GM12892 (cell line): ENCODE measurements at regions not wholly inside any gene's neighbourhood (a gene's known extent, or its start where the extent isn't known, plus 50 kb on each side); places are given as distances from the start of the nearest gene placed in this dataset.
A peak's percentile ranks its signal among the peaks of the same experiment; 100 is the strongest.

Experiments
- DNase-seq: peaks from one replicate; pipeline ENCODE4 v3.0.0; 2011; ENCODE audit not compliant: insufficient read length
- FAIRE-seq: peaks from 2 replicates; lab custom pipeline; 2011; peaks lifted over from hg19 to GRCh38; lab: Jason Lieb, UNC
- POLR2A ChIP-seq: IDR thresholded peaks from 2 replicates; pipeline ENCODE4 v1.6.1; 2011; ENCODE audit warnings: low read depth, low read length, control low read depth
- POLR2AphosphoS5 ChIP-seq: IDR thresholded peaks from 2 replicates; pipeline ENCODE4 v1.6.1; 2011; ENCODE audit warnings: low read depth, low read length, control low read depth
- TAF1 ChIP-seq: IDR thresholded peaks from 2 replicates; pipeline ENCODE4 v1.6.1; 2011; ENCODE audit warnings: low read depth, mild to moderate bottlenecking, control low read depth, low read length, borderline replicate concordance

DNA sequence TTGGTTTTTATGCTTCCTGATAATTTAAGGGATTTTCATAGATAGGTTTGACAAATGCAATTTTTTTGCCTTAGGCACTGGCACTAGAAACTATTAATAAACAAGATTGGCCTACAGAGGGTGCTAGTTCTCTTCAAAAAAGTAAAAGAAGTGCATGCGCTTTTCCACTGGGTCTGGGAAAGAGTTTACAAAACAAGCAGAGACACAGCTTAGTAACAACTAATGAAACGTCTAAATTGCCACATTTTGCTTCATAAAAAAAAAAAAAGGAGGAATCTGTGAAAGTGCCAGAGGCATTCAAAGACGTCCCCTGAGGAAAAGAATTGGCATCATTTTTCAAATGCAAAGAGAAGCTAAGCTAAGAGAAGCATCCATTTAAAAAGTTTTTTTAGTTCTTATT, 58.3 kb upstream of the EEA1 start:
- peak; percentile 81 for FAIRE-seq
- DNase-seq = no peak
- TF ChIP-seq TAF1 (no peak), POLR2AphosphoS5 (no peak), POLR2A (no peak)

DNA sequence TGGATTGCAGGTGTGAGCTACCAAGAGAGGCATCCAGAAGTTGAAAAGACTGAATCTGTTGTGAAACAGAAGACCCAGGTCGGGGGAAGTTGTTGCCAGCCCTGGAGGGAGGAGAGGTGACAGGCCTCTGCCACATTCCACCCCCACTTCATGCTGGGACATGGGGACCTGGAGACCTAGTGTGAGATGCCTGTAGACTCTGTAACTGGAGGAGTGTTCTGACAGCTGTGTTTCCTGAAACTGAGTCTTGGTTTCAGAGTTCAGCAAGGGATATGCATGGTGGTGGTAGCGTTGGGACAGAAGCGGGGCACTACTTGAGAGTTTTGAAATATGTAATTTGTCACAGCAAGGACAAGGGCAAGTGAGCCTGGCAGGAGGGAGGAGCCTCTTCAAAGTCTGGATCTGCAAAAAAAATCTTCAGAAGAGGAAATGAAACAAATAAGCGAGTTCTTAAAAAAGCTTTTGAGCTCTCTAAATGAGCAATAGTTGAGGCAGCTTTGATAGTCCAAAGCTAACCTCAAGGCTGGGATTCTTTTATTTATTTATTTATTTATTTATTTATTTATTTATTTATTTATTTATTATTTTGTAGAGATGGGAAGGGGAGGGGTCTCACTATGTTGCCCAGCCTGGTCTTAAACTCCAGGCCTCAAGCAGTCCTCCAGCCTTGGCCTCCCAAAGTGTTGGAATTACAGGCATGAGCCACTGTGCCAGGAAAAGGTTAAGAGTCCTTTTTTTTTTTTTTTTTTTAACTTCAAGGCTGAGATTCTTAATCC, 58.9 kb upstream of the EEA1 start:
- FAIRE-seq (peak; percentile 96), DNase-seq (peak; percentile 27)
- TF ChIP-seq TAF1 (no peak; the same call in 1 of the 2 replicates), POLR2A (peak; percentile 77), POLR2AphosphoS5 (peak; percentile 83)

DNA sequence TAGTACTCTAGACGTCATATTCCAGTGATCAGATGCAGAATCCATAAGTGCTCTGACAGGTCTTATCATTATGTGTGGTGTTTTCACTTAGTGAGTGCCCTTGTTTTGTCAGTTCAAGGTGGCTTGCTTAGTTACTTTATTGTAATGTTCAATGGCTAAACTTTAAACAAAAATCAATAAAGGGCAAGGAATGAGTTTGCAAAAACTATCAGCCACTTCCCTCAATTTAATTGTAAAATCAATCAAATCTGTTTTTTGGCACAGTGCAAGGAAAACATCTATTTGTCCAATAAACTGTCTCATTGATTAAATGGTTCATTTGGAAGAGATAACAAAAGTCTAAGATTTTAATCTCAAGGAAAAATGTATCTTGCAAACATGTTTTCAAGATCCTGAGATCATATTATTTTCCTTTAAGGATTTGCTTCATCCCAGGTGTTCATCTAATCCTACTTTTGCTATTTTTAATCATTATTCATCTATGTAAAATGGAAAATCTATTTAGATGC, 59.6 kb upstream of the EEA1 start:
- FAIRE-seq = peak; percentile 62
- no peak for DNase-seq
- TF ChIP-seq POLR2AphosphoS5 (no peak), POLR2A (no peak), TAF1 (no peak)

DNA sequence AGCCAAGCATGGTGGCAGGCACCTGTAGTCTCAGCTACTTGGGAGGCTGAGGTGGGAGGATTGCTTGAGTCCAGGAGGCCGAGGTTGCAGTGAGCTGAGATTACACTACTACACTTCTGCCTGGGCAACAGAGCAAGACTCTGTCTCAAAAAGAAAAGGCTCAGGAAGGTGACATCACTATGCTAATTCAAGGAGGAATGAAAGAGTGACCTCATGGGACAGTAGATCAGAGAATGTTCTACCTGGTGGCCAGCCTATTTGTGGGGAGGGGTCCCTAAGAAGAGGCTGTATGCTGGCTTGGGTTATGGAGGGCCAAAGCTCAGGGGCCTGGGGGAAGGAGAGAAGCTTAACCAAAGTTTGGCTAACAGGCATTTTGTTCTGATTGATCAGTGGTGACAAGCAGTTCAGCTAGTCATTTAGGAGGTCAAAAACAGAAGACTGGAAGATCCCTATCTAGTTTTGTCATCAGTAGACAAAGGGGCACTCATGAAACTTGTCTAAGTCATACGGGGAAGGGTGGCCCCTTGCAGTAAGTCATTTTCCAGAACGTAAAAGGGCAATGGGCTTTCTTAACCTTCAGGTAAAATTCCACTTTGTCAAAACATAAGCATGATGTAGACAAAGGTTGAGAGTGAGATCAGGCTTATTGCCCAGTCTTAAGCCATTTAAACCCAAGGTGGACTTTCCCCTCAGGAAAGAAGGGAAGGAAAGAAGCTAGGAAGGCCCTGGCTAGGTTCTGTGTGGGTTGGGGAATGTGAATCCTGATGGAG, 60.8 kb upstream of the EEA1 start:
- TF ChIP-seq POLR2AphosphoS5 (no peak), POLR2A (no peak)
- peak; percentile 93 for FAIRE-seq

DNA sequence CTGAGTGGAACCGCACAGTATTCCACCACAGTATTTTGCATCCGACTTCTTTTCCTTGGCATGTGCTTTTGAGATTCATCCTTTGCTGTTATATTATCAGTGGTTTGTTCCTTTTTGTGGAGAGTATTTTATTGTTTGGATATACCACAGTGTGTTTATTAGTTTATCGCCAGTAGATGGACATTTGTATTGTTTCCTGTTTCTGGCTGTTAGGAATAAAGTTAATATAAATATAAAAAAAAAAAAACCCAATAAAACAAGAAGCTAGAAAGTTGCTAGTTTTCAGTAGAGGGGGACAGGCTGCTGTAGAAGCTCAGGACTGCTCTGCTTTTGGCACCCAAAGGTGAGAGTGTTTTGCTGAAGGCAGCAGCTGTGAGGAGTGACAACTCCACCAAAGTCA, 62.0 kb upstream of the EEA1 start:
- FAIRE-seq (no peak), DNase-seq (no peak)
- TF ChIP-seq POLR2AphosphoS5 (no peak), POLR2A (no peak)

More for the DNA sequence above, 60.8 kb upstream of the EEA1 start:
- no peak for DNase-seq

DNA sequence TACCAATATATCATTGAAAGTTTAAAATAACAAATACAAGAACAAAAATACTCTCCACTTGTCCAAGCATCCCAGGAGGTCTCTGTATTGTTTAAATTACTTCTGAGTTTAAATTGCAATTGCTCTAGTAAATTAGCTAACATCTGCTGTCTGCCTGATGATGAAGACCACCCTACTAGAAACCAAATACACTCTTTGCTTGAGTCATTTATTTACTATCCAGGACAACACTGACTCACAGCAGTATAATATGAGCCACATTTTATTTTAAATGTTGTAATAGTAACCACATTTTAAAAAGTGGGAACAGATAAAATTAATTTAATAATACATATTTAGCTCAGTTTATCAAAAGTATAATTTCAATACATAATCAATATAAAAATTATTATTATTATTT, 62.9 kb upstream of the EEA1 start:
- TF ChIP-seq POLR2AphosphoS5 = no peak
- no peak for TF ChIP-seq TAF1
- TF ChIP-seq POLR2A = no peak
- FAIRE-seq (no peak), DNase-seq (no peak)

DNA sequence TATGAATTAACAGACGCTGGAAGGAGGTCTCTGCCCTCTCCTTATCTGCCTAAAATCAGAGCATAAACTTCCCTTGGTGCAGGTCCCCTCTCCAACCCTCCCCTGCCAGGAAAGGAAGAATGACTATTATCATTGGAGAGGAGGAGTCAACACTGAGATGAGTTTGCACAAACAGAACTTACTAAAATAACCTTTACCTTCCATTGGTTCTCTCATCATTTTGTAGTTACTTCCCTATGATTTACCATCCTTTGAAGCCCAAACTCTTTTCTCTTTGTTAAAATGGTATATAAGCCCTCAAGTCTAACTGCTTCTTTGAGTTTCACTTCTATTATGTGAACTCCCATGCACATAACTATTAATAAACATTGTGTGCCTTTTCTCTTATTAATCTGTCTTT, 64.2 kb upstream of the EEA1 start:
- no peak for TF ChIP-seq POLR2AphosphoS5
- TF ChIP-seq POLR2A = no peak
- TF ChIP-seq TAF1 = no peak
- FAIRE-seq (peak; percentile 61), DNase-seq (no peak)

DNA sequence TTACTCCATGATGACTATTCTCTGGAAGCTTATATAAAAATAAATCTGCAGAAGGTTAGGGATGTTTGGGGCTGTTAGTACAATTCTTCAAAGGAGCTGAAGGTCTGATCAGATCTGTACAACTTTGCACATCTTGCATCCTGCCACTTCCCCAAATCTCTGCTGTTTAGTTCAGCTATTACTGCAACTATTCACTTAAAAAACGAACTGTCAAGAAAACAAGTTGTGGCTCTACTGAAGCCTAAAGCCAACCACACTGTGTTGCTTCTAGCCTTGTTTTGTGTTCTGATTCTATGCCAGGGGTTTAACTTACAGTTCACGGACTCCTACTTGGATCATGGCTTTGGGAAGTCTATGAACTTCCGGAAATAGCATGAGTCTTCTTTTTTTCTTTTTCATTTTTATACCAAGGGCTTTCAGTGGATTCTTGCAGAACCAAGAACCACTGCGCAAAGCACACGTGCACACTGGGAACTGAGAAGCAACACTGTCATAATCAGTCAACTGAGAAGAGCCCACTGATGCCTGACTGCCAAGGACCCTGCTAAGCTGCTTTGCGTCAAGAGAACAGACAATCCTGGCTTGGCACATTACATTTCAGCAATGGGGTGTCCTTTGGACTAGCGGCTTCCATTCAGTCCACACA, 66.3 kb upstream of the EEA1 start:
- FAIRE-seq = peak; percentile 95
- TF ChIP-seq POLR2AphosphoS5 = peak; percentile 15; the same call in 1 of the 2 replicates
- TF ChIP-seq POLR2A = no peak
- TF ChIP-seq TAF1 = no peak; the same call in 1 of the 2 replicates
- DNase-seq = no peak

DNA sequence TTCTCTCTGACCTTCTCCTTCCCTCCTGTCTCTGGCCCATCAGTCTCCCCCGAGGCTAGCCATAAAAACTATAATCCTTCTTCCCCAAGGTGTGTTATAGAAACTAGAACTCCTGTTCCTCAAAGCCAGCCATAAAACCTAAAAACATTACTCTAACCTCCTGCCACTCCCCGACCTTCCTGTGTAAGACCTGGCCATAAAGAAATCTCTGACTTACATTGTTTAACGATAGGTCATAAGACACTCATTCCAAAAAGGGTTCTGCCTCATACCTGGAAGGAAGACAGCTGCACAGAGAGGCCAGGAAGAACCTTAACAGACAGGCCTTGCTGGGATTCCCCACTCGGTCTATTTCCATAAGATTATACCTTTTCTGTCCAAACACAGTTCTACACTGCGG, 70.9 kb upstream of the EEA1 start:
- FAIRE-seq = no peak
- no peak for TF ChIP-seq TAF1
- TF ChIP-seq POLR2A = no peak
- no peak for TF ChIP-seq POLR2AphosphoS5
- no peak for DNase-seq

DNA sequence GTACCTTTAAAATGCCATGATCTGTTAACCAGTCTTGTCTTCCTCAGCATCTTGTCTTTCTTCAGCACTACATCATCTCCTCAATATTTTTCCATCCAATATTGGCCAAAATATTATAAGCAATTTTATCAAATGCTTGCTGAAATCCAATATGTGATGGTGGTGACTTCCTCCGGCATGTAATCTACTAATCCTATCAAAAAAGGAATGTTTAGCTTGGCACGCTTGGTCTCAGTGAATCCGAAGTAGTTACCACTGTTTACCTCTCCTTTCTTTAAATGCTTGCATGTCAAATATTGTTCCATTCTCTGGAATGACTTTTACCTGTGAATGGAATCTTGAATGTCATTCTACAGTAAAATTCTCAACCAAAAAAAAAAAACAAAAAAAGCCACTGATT, 72.3 kb upstream of the EEA1 start:
- no peak for FAIRE-seq

DNA sequence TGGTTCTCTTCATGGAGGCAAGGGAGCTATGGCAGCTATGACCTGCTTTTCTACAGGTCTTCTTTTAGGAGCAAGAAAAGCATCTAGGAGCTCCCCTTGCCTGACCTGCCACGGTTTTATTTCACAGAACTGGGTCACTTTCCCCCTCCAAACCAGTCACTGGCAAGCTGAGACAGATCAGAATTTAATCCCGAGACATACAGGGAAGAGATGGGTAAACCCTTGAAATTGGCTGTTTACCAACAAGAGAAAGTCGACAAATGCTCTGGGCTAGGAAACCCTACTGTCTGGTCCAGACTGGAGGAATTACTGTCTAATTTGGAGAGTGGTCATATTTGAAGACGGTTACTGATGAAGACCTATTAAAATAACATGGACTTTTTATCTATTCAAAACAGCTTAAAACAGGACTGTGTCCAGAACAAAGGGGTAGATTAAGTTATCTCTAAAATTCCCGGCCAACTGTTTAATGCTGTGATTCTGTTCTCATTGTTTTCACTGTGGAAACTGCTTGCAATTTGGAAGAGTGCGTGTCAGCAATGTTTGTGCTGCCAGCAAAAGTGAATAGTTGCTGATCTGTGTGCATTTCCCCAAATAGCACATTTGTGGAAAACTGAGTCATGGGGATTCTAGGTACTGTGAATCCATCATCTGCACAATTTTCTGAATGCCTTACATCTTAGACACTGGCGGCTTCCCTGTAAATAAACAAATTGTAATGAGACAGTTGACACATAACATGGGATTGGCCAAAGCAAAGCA, 73.4 kb upstream of the EEA1 start:
- TF ChIP-seq POLR2AphosphoS5 (no peak), POLR2A (no peak), TAF1 (no peak)
- DNase-seq = no peak
- FAIRE-seq = no peak

More for the DNA sequence above, 72.3 kb upstream of the EEA1 start:
- DNase-seq = no peak
- TF ChIP-seq POLR2AphosphoS5 (no peak), POLR2A (no peak), TAF1 (no peak)
